IMR-90 (cell line): ENCODE measurements at regions not wholly inside any gene's neighbourhood (a gene's known extent, or its start where the extent isn't known, plus 50 kb on each side); places are given as distances from the start of the nearest gene placed in this dataset.

ENCODE experiments used
- ATAC-seq: fragments of 200-7000 bp; cut with Tn5 transposase; 2 replicates; pipeline ENCODE4 v1.9.1; 2020; ENCODE audit warnings: low read depth, mild to moderate bottlenecking, moderate library complexity
- BruUV-seq: library from RNA; stranded (reverse); fragments of 400-500 nt; replicated peaks from 2 replicates; lab custom pipeline; 2021; lab: Mats Ljungman, UMichigan
- CTCF ChIA-PET: fragments of 300-600 bp; formaldehyde crosslinking; extraction: SDS; loops from one replicate; lab custom pipeline; 2021; ENCODE audit warnings: antibody characterized with exemption; lab: Yijun Ruan, JAX
- POLR2A ChIA-PET: fragments of 300-600 bp; sonication (Branson Sonifier 250); formaldehyde crosslinking; loops from one replicate; lab custom pipeline; 2022; ENCODE audit warnings: antibody characterized with exemption; ENCODE audit not compliant: unreplicated experiment; lab: Charles Lee
- DNase-seq: peaks from one replicate; pipeline ENCODE4 v3.0.0; 2013
- H2AFZ ChIP-seq: replicated peaks from 2 replicates; pipeline ENCODE3; 2013; ENCODE audit warnings: low read length, mild to moderate bottlenecking; ENCODE audit not compliant: poor library complexity
- H2AK5ac ChIP-seq: 2 replicates; pipeline ENCODE4 v1.6.1; 2013; ENCODE audit warnings: low read depth, low read length, inconsistent platforms
- H2AK9ac ChIP-seq: replicated peaks from 2 replicates; pipeline ENCODE3; 2013; ENCODE audit warnings: mild to moderate bottlenecking, low read depth, low read length, moderate library complexity; ENCODE audit not compliant: poor library complexity
- H2BK120ac ChIP-seq: 2 replicates; pipeline ENCODE4 v1.6.1; 2013; ENCODE audit warnings: low read depth, low read length, inconsistent platforms
- H2BK15ac ChIP-seq: 3 replicates; pipeline ENCODE4 v1.6.1; 2013; ENCODE audit warnings: low read depth, low read length, inconsistent platforms
- H2BK20ac ChIP-seq: 2 replicates; pipeline ENCODE4 v1.6.1; 2013; ENCODE audit warnings: low read depth, mild to moderate bottlenecking, inconsistent platforms, low read length, moderate library complexity
- H2BK5ac ChIP-seq: 2 replicates; pipeline ENCODE4 v1.6.1; 2013; ENCODE audit warnings: mild to moderate bottlenecking, low read depth, low read length, inconsistent platforms; ENCODE audit not compliant: poor library complexity, severe bottlenecking
- H3K14ac ChIP-seq: replicated peaks from 2 replicates; pipeline ENCODE4 v1.6.1; 2013; ENCODE audit warnings: low read depth, low read length, inconsistent platforms
- H3K18ac ChIP-seq: 2 replicates; pipeline ENCODE4 v1.6.1; 2013; ENCODE audit warnings: low read depth, low read length, control low read depth
- H3K23ac ChIP-seq: 2 replicates; pipeline ENCODE4 v1.6.1; 2013; ENCODE audit warnings: low read depth, low read length, inconsistent platforms
- H3K27ac ChIP-seq: 2 replicates; pipeline ENCODE4 v1.5.1; 2013; ENCODE audit warnings: mild to moderate bottlenecking, control low read depth, low read length; ENCODE audit not compliant: insufficient read depth
- H3K27me3 ChIP-seq: 2 replicates; pipeline ENCODE4 v1.6.1; 2013; ENCODE audit warnings: low read length; ENCODE audit not compliant: control insufficient read depth, insufficient read depth
- H3K36me3 ChIP-seq: 2 replicates; pipeline ENCODE4 v1.6.1; 2013; ENCODE audit warnings: low read length, mixed read lengths; ENCODE audit not compliant: control insufficient read depth, insufficient read depth
- H3K4ac ChIP-seq: 2 replicates; pipeline ENCODE4 v1.6.1; 2013; ENCODE audit warnings: low read depth, low read length, inconsistent platforms
- H3K4me1 ChIP-seq: 2 replicates; pipeline ENCODE4 v1.6.1; 2013; ENCODE audit warnings: low read length, mixed read lengths; ENCODE audit not compliant: control insufficient read depth, insufficient read depth
- H3K4me2 ChIP-seq: 2 replicates; pipeline ENCODE4 v1.6.1; 2013; ENCODE audit warnings: low read depth, mild to moderate bottlenecking, control low read depth, low read length, moderate library complexity
- H3K4me3 ChIP-seq: 2 replicates; pipeline ENCODE4 v1.5.1; 2013; ENCODE audit warnings: low read depth, mild to moderate bottlenecking, control low read depth, low read length, moderate library complexity; ENCODE audit not compliant: insufficient read depth
- H3K56ac ChIP-seq: 2 replicates; pipeline ENCODE4 v1.6.1; 2013; ENCODE audit warnings: low read length, inconsistent platforms; ENCODE audit not compliant: insufficient read depth; ENCODE audit errors: extremely low read depth
- H3K79me1 ChIP-seq, 2 experiments: 2 replicates each; pipeline ENCODE4 v1.6.1; 2013; ENCODE audit warnings: low read length in 2 of 2, inconsistent platforms in 1 of 2, low read depth in 1 of 2
- H3K9ac ChIP-seq: 2 replicates; pipeline ENCODE4 v1.6.1; 2013; ENCODE audit warnings: low read depth, low read length, control low read depth
- H3K9me1 ChIP-seq: 2 replicates; pipeline ENCODE4 v1.6.1; 2013; ENCODE audit warnings: low read length, inconsistent platforms; ENCODE audit not compliant: insufficient read depth
- H3K9me3 ChIP-seq: 2 replicates; pipeline ENCODE4 v1.6.1; 2013; ENCODE audit warnings: low read length; ENCODE audit not compliant: control insufficient read depth, insufficient read depth
- H4K20me1 ChIP-seq: 2 replicates; pipeline ENCODE4 v1.6.1; 2013; ENCODE audit warnings: low read length, inconsistent platforms; ENCODE audit not compliant: insufficient read depth
- H4K5ac ChIP-seq: 2 replicates; pipeline ENCODE4 v1.6.1; 2013; ENCODE audit warnings: mild to moderate bottlenecking, low read depth, low read length, control low read depth
- H4K8ac ChIP-seq, 2 experiments: 2 replicates each; pipeline ENCODE4 v1.6.1; 2013; ENCODE audit warnings: low read depth in 2 of 2, low read length in 2 of 2, control low read depth in 1 of 2, inconsistent platforms in 1 of 2
- H4K91ac ChIP-seq: 2 replicates; pipeline ENCODE4 v1.6.1; 2013; ENCODE audit warnings: low read depth, low read length, inconsistent platforms; ENCODE audit not compliant: insufficient read depth
- BHLHE40 ChIP-seq: fragments of 150-350 bp; IDR thresholded peaks from 2 replicates; pipeline ENCODE4 v1.6.1; 2016; ENCODE audit warnings: mild to moderate bottlenecking, low read depth, low read length
- CEBPB ChIP-seq: IDR thresholded peaks from 2 replicates; pipeline ENCODE4 v1.6.1; 2012; ENCODE audit warnings: low read depth, low read length, improper control_type of control experiment
- FOS ChIP-seq: fragments of 150-350 bp; IDR thresholded peaks from 2 replicates; pipeline ENCODE4 v1.6.1; 2016; ENCODE audit warnings: low read depth, low read length
- MAFK ChIP-seq: IDR thresholded peaks from 2 replicates; pipeline ENCODE4 v1.6.1; 2012; ENCODE audit warnings: low read depth, low read length, improper control_type of control experiment
- MAZ ChIP-seq: IDR thresholded peaks from 2 replicates; pipeline ENCODE4 v1.6.1; 2012; ENCODE audit warnings: low read depth, mild to moderate bottlenecking, low read length, improper control_type of control experiment, moderate library complexity, borderline replicate concordance
- MXI1 ChIP-seq: IDR thresholded peaks from 2 replicates; pipeline ENCODE4 v1.6.1; 2012; ENCODE audit warnings: low read depth, mild to moderate bottlenecking, low read length, moderate library complexity, borderline replicate concordance
- NFE2L2 ChIP-seq: fragments of 150-350 bp; IDR thresholded peaks from 2 replicates; pipeline ENCODE4 v1.6.1; 2016; ENCODE audit warnings: low read depth, mild to moderate bottlenecking, low read length
- RCOR1 ChIP-seq: IDR thresholded peaks from 2 replicates; pipeline ENCODE4 v1.6.1; 2012; ENCODE audit warnings: mild to moderate bottlenecking, low read length, improper control_type of control experiment; ENCODE audit not compliant: insufficient replicate concordance
- SMC3 ChIP-seq: fragments of 150-350 bp; IDR thresholded peaks from 2 replicates; pipeline ENCODE4 v1.6.1; 2016; ENCODE audit warnings: low read depth, mild to moderate bottlenecking, antibody characterized with exemption, low read length, moderate library complexity
- WGBS, 2 experiments: methylation state at CpG; one replicate each; pipeline versions ENCODE4 v1.1.5 to v1.1.7; 2013; ENCODE audit warnings: missing lambda C conversion rate in 2 of 2; ENCODE audit not compliant: insufficient read length in 1 of 2; ENCODE audit errors: extremely low coverage in 2 of 2; 5-methylcytosine and 5-hydroxymethylcytosine counted together
- dilution Hi-C: fragments of 300-500 bp; cut with HindIII; formaldehyde crosslinking; loops from one replicate; pipeline ENCODE4 v1.14.3; 2018; ENCODE audit warnings: low sequenced_read_pairs; ENCODE audit not compliant: unreplicated experiment
- in situ Hi-C: fragments of 300-500 bp; cut with MboI; formaldehyde crosslinking; loops from 3 replicates; pipeline ENCODE4 v1.14.3; 2019; ENCODE audit warnings: low sequenced_read_pairs, inconsistent platforms, mixed read lengths
- intact Hi-C: fragments of 100-400 bp; cut with micrococcal nuclease; formaldehyde crosslinking; loops from 2 replicates; pipeline ENCODE4 v1.10.0; 2022
- TF ChIP-seq, protein P1 (sequence below): fragments of 150-350 bp; IDR thresholded peaks from 2 replicates; pipeline ENCODE4 v1.6.1; 2017; ENCODE audit warnings: mild to moderate bottlenecking, antibody characterized with exemption, low read length, low read depth
- TF ChIP-seq, protein P2 (sequence below): fragments of 150-350 bp; IDR thresholded peaks from 2 replicates; pipeline ENCODE4 v1.6.1; 2016; ENCODE audit warnings: low read depth, mild to moderate bottlenecking, low read length, moderate library complexity, borderline replicate concordance

DNA sequence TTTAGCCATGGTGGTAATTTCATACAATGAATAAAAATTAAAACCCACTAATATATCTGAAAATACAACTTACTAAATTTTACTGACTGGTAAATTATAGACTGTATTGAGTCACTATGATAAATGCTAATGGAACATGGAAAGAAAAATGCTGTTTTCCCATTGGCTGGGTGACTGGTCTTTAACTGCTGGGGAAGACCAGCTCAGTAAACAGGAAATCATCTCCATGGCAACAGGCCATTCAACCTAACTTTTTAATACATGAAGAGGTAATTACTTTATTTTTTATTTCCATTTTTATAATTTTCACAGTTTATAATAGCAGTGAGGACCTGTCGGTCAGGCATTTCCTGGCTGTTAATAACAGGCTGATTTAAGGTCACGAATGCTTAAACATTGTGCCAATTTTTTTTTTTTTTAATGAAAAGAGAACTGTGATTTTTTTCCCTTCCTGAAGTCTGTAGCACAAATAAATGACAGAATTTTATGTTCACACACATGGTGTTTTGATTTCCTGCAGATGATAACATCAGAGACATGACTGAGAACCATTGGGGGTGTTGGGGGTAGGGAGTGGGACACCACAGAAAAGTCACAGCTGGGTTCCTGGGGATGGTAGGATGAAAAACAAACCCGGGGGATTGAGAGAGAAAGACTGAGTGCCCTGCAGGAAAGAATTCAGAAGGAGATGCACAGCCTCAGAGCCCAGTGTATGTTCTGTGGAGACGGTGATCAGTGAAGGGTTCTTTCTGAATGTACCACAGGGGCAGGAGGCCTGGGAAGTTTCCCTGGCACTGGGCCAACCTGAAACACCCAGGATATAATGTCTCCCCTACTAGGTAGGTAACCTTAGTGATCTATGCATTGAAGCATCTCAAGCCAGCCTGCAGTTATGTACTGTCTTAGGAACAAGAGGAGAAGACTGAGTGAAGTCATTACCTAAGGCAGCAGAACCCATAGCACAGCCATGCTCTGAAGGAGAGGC is 297.1 kb downstream of the COG6 start:
- no peak overlapping the region for H2BK20ac ChIP-seq
- in situ Hi-C loops: no loop called here
- H3K27me3 ChIP-seq: no peaks in the 10 kb centered on the region
- no peak overlapping the region for H2BK15ac ChIP-seq
- no TSS peak for BruUV-seq
- H2AK9ac ChIP-seq: no peak overlapping the region
- no peak overlapping the region for H2BK5ac ChIP-seq
- TF ChIP-seq BHLHE40 (no peak), MXI1 (no peak), RCOR1 (no peak), FOS (no peak), NFE2L2 (no peak), SMC3 (no peak), MAFK (no peak), CEBPB (no peak), MAZ (no peak)
- TF ChIP-seq, protein P1, sequence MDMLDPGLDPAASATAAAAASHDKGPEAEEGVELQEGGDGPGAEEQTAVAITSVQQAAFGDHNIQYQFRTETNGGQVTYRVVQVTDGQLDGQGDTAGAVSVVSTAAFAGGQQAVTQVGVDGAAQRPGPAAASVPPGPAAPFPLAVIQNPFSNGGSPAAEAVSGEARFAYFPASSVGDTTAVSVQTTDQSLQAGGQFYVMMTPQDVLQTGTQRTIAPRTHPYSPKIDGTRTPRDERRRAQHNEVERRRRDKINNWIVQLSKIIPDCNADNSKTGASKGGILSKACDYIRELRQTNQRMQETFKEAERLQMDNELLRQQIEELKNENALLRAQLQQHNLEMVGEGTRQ: no peak
- TF ChIP-seq, protein P2, sequence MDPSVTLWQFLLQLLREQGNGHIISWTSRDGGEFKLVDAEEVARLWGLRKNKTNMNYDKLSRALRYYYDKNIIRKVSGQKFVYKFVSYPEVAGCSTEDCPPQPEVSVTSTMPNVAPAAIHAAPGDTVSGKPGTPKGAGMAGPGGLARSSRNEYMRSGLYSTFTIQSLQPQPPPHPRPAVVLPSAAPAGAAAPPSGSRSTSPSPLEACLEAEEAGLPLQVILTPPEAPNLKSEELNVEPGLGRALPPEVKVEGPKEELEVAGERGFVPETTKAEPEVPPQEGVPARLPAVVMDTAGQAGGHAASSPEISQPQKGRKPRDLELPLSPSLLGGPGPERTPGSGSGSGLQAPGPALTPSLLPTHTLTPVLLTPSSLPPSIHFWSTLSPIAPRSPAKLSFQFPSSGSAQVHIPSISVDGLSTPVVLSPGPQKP: no peak
- no peaks in the 10 kb centered on the region for H4K20me1 ChIP-seq
- dilution Hi-C loops: no loop called here
- H3K4me1 ChIP-seq: no peaks in the 10 kb centered on the region
- no peak for ATAC-seq
- no peak overlapping the region for H4K5ac ChIP-seq
- POLR2A ChIA-PET: no interaction called here
- H3K56ac ChIP-seq: no peak overlapping the region
- H3K36me3 ChIP-seq: no peaks in the 10 kb centered on the region
- CTCF ChIA-PET: no interaction called here
- H4K91ac ChIP-seq: no peak overlapping the region
- H2AFZ ChIP-seq: no peak overlapping the region
- H3K14ac ChIP-seq: no peak overlapping the region
- no peak overlapping the region for H4K8ac ChIP-seq
- H2BK120ac ChIP-seq: no peak overlapping the region
- H3K9ac ChIP-seq: no peak overlapping the region
- H3K27ac ChIP-seq: no peak overlapping the region
- no peak overlapping the region for H3K18ac ChIP-seq
- H3K4me2 ChIP-seq: no peak overlapping the region
- peak; percentile 11 for DNase-seq
- no peaks in the 10 kb centered on the region for H3K9me1 ChIP-seq
- no peak overlapping the region for H3K4me3 ChIP-seq
- intact Hi-C loops: no loop called here
- WGBS, 2 experiments: no CpG with 5 or more reads among the region's 4 CpGs
- no peak overlapping the region for H2AK5ac ChIP-seq
- H3K79me1 ChIP-seq: no peaks in the 10 kb centered on the region
- H3K4ac ChIP-seq: no peak overlapping the region
- H3K9me3 ChIP-seq: no peaks in the 10 kb centered on the region
- H3K23ac ChIP-seq: no peak overlapping the region
